Stimulated activated effector memory CD8-positive, alpha-beta T cell treated with anti-CD3 and anti-CD28 coated beads, Interleukin-12 subunit alpha, Interleukin-12 subunit beta, amount 100 ng/mL, for 72 hours (primary cell): ENCODE measurements at regions not wholly inside any gene's neighbourhood (a gene's known extent, or its start where the extent isn't known, plus 50 kb on each side); places are given as distances from the start of the nearest gene placed in this dataset.

Experiments used
- ATAC-seq: fragments of 150-1000 bp; cut with Tn5 transposase; 2 replicates; pipeline ENCODE4 v1.10.0; 2021
- DNase-seq, 2 donors: peaks; one replicate each; pipeline ENCODE4 v3.0.0; 2021 to 2022; ENCODE audit warnings: low spot score in 2 of 2
- H3K27ac Mint-ChIP-seq: one replicate; pipeline ENCODE4 v1.8.0; 2022; ENCODE audit warnings: mild to moderate bottlenecking, mixed read lengths
- H3K36me3 Mint-ChIP-seq: one replicate; pipeline ENCODE4 v1.8.0; 2022; ENCODE audit warnings: mild to moderate bottlenecking, mixed read lengths
- H3K4me1 Mint-ChIP-seq: one replicate; pipeline ENCODE4 v1.8.0; 2022; ENCODE audit warnings: mixed read lengths
- H3K4me3 Mint-ChIP-seq: one replicate; pipeline ENCODE4 v1.8.0; 2022; ENCODE audit warnings: mild to moderate bottlenecking, mixed read lengths
- H3K9me3 Mint-ChIP-seq: one replicate; pipeline ENCODE4 v1.8.0; 2022; ENCODE audit warnings: mixed read lengths

DNA sequence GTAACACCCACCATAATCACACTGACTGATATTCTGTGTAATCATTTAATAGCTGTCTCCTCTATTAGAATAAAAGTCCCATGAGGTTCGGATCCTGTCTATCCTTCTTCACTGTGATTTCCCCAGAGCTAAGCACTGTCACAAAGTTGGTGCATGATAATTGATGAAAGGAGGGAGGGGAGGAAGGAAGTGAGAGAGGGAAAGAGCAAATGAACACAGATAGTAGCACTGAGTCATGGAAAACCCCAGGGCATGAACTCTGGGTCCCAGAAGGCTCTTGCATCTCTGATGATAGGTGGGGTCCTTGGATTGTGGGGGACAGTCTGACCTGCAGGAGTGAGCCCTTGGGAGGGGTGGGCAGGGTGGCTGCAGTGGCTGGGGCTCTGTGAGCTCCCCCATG lies 294.1 kb downstream of the LRFN2 start:
- DNase-seq (no peak), ATAC-seq (no peak)
- no peaks in the 10 kb centered on the region for H3K36me3 Mint-ChIP-seq
- no peak overlapping the region for H3K4me3 Mint-ChIP-seq
- H3K4me1 Mint-ChIP-seq: peaks cover 6% of the 10 kb centered on the region
- no peak overlapping the region for H3K27ac Mint-ChIP-seq
- H3K9me3 Mint-ChIP-seq: no peaks in the 10 kb centered on the region

DNA sequence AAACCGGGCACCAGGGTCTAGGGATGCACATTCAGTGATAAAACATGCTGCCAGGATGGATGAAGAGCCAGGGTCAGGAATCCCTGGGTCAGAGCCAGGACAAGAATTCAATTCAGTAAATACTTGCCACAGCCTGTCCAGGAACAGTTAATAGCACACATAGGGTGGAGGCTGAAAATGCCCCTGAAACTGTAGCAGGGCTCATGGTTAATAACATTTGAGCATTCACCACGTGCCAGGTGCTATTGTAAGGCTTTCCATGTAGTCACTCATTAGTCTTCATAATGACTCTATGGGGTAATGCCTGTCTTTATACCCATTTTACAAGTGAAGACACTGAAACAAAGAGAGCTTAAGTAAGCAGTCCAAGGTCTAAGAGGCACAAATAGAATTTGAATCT lies 296.3 kb downstream of the LRFN2 start:
- Mint-ChIP-seq H3K9me3 (no peaks in the 10 kb centered on the region), H3K27ac (no peak overlapping the region), H3K4me3 (no peak overlapping the region), H3K4me1 (peaks cover 6% of the 10 kb centered on the region), H3K36me3 (no peaks in the 10 kb centered on the region)
- DNase-seq: no peak
- ATAC-seq: no peak

DNA sequence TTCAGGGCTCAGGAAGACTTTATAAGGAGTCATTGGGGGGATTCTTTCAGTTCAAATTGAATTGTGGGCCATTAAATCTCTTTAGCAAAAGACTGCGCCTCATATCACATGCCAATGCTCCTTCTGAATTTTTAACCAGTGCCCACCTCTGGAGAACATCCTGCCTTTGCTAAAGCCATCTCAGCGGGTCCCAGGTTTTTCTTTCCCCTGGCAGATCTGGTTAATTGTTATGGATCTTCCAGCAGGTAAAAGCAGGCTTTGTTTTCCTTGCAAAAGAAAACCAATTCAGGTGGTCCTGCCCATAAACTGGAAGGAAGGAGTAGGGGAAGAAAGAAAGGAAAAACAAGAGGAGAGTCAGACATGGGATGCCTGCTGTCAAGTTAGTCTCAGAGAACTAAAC lies 298.2 kb downstream of the LRFN2 start:
- Mint-ChIP-seq H3K4me1 (no peaks in the 10 kb centered on the region), H3K36me3 (no peaks in the 10 kb centered on the region), H3K4me3 (no peak overlapping the region), H3K27ac (no peak overlapping the region), H3K9me3 (peaks cover 2% of the 10 kb centered on the region)
- ATAC-seq: no peak
- DNase-seq: no peak

DNA sequence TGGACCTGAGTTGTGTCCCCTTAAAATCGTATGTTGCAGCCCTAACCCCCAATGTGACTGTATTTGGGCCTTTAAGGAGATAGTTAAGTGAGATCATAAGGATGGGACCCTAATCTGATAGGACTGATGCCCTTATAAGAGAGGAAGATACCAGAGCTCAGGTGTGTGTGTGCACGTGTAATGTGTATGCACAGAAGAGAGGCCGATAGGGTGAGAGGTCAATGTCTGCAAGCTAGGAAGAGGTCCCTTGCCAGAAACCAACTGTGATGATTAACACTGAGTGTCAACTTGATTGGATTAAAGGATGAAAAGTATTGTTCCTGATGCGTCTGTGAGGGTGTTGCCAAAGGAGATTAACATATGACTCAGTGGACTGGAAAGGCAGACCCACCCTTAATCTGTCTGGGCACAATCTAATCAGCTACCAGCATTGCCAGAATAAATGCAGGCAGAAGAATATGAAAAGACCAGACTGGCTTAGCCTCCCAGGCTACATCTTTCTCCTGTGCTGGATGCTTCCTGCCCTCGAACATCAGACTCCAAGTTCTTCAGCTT lies 299.8 kb downstream of the LRFN2 start:
- Mint-ChIP-seq H3K4me3 (no peak overlapping the region), H3K4me1 (no peaks in the 10 kb centered on the region)

DNA sequence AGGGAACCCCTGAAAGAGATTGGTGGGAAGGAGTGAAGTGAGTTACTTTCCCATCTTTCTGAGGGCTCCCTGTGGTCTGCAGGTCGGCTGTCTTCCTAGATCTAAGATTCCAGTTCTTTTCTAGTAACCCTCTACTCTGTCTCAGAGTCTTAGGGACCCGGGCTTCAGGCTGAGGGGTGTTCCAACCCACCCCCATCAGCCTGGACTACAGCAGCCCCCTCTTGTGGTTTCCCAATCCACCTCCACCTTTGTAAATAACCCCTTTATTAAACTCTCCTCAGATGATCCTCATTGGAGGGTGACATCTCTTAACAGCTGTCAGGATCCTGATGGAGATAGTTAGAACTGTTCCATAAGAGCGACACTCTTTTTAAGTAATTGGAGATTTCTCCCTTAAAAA lies 300.4 kb downstream of the LRFN2 start:
- Mint-ChIP-seq H3K36me3 (no peaks in the 10 kb centered on the region), H3K27ac (no peak overlapping the region), H3K9me3 (peaks cover 2% of the 10 kb centered on the region), H3K4me3 (no peak overlapping the region), H3K4me1 (no peaks in the 10 kb centered on the region)
- ATAC-seq (no peak), DNase-seq (no peak)

More for the DNA sequence above, 299.8 kb downstream of the LRFN2 start:
- Mint-ChIP-seq H3K36me3 (no peaks in the 10 kb centered on the region), H3K9me3 (peaks cover 2% of the 10 kb centered on the region), H3K27ac (no peak overlapping the region)
- DNase-seq (no peak), ATAC-seq (no peak)

DNA sequence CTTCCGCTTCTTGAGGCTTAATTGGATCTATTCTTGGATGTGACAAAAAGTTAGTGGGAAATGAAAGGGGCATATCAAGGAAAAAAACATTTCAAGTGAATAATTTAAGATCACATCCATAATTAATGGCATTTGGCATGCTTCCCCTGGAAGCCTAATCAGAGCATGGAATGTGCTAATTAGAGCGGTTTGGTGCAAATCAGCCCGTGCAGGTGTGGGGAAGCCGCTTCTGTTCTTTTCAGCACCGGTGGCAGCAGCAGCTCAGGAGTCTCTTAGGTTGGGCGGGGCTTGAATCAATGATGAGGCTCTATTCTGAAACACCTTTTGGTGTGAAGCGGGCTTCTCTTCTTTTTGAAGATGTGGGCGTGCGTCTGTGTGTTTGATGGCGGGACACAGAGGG lies 301.2 kb downstream of the LRFN2 start:
- Mint-ChIP-seq H3K4me3 (no peak overlapping the region), H3K4me1 (no peaks in the 10 kb centered on the region), H3K9me3 (peaks cover 2% of the 10 kb centered on the region), H3K27ac (no peak overlapping the region), H3K36me3 (no peaks in the 10 kb centered on the region)
- DNase-seq: no peak
- ATAC-seq: no peak

DNA sequence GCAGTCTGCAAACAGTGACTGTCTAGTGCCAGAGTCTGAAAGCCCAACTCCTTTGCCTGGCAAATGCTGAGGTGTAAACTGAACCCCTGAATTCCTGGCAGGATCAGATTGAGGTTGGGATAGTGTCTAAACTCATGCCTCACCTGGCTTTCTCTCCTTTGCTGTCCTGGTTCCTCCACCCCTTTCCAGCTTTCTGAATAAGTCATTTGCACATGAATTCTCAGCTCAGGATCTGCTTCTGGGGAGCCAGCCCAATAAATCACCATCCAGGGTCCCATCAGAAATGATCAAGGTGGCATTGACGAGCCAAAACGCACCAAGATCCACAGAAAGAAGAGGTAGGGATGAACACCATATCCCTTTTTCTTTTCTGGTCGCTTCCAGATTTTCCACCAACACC lies 301.6 kb downstream of the LRFN2 start:
- Mint-ChIP-seq H3K36me3 (no peaks in the 10 kb centered on the region), H3K4me3 (no peak overlapping the region)

DNA sequence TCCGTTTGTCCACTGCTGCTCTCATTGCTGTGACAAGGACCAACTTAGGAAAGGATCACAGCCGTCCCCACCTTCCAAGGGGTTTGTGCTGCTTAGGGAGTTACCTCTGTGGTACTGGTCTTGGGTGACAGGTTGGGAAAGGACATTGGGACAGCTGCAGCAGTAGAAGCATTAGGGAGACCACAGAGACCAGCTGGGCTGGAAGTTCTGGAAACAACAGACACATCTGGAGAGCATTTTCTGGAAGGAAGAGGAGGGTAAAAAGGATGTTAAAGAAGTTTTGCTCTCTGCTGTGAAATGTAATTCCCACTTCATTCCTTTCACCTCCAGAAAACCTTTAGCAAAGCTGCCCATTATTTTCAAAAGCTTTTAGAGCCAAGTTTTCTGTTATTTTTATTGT lies 304.2 kb downstream of the LRFN2 start:
- ATAC-seq (no peak), DNase-seq (no peak)
- no peaks in the 10 kb centered on the region for H3K4me1 Mint-ChIP-seq
- H3K4me3 Mint-ChIP-seq: no peak overlapping the region
- no peak overlapping the region for H3K27ac Mint-ChIP-seq
- no peaks in the 10 kb centered on the region for H3K36me3 Mint-ChIP-seq
- H3K9me3 Mint-ChIP-seq: peaks cover 2% of the 10 kb centered on the region

More for the DNA sequence above, 301.6 kb downstream of the LRFN2 start:
- H3K27ac Mint-ChIP-seq: no peak overlapping the region
- H3K9me3 Mint-ChIP-seq: peaks cover 2% of the 10 kb centered on the region
- ATAC-seq (no peak), DNase-seq (no peak)
- H3K4me1 Mint-ChIP-seq: no peaks in the 10 kb centered on the region

DNA sequence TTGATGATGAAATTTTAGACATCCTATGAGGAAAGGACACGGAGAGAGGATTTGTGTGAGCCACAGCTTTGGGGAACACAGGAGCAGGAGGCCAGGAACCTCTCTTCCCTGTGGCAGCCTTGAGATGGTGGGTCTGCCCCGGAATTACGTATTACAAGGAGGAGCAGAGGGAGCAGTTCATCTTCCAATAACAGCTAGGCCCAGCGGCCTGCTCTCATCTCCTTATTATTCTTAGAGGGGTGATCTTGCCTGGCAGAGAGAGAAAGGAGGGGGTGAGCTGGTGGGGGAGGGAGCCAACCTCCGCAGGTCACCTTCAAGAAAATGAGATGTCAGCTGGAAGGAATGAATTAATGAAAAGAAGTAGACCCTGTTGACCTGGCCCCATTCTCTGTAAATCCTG lies 305.8 kb downstream of the LRFN2 start:
- ATAC-seq (no peak), DNase-seq (no peak)
- Mint-ChIP-seq H3K4me3 (no peak overlapping the region), H3K27ac (no peak overlapping the region), H3K9me3 (peaks cover 2% of the 10 kb centered on the region), H3K4me1 (no peaks in the 10 kb centered on the region), H3K36me3 (no peaks in the 10 kb centered on the region)

DNA sequence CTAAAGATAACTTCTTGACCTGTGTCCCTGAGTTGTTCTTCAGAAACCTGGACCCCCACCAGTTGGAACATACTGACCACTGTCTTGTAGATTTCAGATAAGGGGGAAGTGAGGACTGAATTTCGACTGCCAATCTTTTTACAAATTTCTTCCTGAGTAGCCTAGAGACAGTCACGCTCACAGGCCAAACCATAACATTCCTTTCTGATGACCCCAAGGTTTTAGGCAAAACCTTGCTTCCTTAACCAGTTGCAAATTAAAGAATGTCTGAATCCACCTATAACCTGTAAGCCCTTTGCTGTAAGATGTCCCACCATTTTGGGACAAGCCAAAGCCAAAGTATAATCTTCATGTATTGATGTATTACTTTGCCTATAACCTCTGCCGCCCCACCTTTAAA lies 306.9 kb downstream of the LRFN2 start:
- DNase-seq (no peak), ATAC-seq (no peak)
- H3K9me3 Mint-ChIP-seq: peaks cover 2% of the 10 kb centered on the region
- H3K4me3 Mint-ChIP-seq: no peak overlapping the region
- H3K36me3 Mint-ChIP-seq: no peaks in the 10 kb centered on the region
- no peak overlapping the region for H3K27ac Mint-ChIP-seq
- H3K4me1 Mint-ChIP-seq: no peaks in the 10 kb centered on the region

DNA sequence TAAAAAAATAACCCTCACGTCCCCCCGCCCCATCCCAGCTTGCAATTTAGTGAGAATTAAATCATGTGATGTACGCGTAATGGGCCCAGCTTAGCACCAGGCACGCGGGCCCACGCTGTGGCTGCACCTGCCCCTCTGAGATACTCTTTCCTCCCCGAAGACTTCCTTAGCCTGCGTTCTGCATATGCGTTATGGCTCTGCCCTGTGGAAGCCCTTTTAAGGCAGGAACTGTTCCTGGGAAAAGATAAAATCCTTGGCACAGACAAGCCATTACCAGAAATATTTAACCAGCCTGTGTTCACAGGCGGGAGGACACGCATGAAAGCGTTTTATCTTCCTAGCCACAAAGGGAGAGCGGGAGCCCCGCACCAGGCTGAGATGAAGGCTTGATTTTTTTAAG lies 311.0 kb downstream of the LRFN2 start:
- ATAC-seq: no peak
- Mint-ChIP-seq H3K27ac (no peak overlapping the region), H3K4me1 (no peaks in the 10 kb centered on the region)

DNA sequence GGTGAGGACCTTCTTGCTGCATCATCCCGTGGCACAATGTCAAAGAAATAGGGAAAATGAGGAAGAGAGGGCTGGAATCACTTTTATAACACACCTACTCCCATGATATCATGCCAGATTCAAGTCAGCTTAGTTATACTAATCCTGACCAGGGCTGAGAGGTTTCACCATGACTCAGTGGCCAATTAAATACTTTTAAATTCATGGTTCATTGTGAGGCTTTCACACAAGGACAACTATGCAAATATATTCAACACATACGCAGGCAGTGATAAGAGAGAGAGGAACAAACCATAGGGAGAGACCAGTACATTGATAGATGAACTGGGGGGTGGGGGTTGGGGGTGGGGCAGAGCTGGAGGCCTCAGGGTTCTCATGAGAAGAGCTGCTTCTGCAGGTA lies 313.1 kb downstream of the LRFN2 start:
- no peaks in the 10 kb centered on the region for H3K9me3 Mint-ChIP-seq
- no peaks in the 10 kb centered on the region for H3K4me1 Mint-ChIP-seq
- H3K27ac Mint-ChIP-seq: no peak overlapping the region
- H3K4me3 Mint-ChIP-seq: no peak overlapping the region
- H3K36me3 Mint-ChIP-seq: no peaks in the 10 kb centered on the region
- DNase-seq (no peak), ATAC-seq (no peak)

More for the DNA sequence above, 311.0 kb downstream of the LRFN2 start:
- Mint-ChIP-seq H3K4me3 (no peak overlapping the region), H3K9me3 (no peaks in the 10 kb centered on the region), H3K36me3 (no peaks in the 10 kb centered on the region)
- DNase-seq: no peak

DNA sequence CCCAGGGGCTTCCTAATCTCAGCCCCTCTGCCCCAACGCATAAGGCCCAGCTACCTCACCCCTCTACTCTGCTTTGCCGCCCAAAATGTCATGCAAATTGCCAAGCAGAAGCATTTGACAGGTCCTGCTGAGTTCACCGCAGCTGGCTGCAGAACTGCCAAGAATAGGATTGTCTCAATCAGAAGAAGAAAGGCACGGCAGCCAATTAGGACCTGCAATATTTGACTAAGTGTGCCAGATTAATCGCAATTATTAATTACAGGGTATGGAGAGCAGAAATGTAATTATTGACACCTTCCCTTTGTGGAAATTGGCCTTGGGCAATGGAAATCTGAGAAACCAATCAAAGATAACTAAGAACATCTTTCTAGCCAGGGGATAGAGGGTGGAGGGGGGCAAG lies 318.6 kb downstream of the LRFN2 start:
- Mint-ChIP-seq H3K27ac (no peak overlapping the region), H3K4me3 (no peak overlapping the region), H3K4me1 (no peaks in the 10 kb centered on the region), H3K36me3 (no peaks in the 10 kb centered on the region), H3K9me3 (no peaks in the 10 kb centered on the region)
- DNase-seq (no peak), ATAC-seq (no peak)

DNA sequence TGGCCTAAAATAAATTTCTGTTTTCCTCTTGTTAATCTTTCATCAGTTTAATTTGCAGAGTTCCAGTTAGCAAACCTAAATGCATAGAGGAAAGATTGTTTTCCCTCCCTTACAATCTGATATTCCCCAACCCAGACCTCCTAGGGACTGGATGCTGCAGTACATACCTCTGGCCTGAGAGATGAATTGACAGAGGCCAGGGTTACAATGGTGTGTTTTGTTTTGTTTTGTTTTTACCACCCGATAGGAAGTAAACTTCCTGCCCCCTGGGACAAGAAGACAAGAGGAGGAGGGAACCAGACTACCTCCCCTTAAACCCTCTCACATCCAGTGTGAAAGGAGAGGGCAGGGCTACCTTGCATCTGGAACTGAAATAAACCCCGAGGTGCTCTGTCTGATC lies 319.0 kb downstream of the LRFN2 start:
- Mint-ChIP-seq H3K27ac (no peak overlapping the region), H3K36me3 (no peaks in the 10 kb centered on the region), H3K4me3 (no peak overlapping the region), H3K4me1 (no peaks in the 10 kb centered on the region), H3K9me3 (no peaks in the 10 kb centered on the region)
- no peak for ATAC-seq
- DNase-seq: no peak

DNA sequence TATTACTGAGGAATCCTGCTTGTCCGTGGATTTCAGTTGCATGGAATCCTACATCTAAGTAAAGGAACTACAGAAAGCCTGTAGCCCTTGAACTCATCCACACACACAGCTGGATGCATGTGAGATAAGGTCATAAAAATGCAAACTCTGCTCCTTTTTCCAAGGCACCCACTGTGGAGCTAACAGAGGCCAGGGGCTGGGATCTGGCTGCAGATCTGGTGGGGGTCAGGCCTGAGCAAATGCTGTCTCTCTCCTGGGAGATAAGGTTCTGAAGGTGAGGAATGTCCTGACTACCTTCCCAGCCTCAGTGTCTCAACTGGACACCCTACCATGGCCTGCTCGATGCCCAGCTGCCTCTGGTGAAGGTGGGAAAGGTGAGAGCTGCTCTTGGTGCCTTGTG lies 321.5 kb downstream of the LRFN2 start:
- DNase-seq: no peak
- no peak for ATAC-seq
- no peaks in the 10 kb centered on the region for H3K4me1 Mint-ChIP-seq

DNA sequence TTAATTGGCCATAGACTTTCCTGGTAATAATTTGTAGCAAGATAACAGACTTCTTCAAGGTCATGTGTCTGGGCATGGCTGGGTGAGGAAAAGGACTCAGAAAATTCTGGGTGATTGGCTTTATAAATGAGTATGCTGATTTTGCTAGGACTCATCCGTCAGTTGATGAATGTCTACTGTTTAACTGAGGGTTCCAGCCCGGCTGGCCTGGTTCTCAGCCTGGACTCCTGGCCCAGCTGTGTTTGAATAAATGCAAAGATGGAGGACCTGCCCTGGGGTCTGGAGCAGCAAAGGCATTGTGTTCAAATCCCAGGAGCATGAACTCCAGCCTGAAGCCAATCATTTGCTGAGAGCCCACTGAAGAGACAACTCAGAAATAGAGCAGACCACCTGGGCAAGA lies 323.2 kb downstream of the LRFN2 start:
- ATAC-seq: no peak
- H3K27ac Mint-ChIP-seq: no peak overlapping the region

More for the DNA sequence above, 321.5 kb downstream of the LRFN2 start:
- H3K4me3 Mint-ChIP-seq: no peak overlapping the region
- peaks cover under 1% of the 10 kb centered on the region for H3K9me3 Mint-ChIP-seq
- no peak overlapping the region for H3K27ac Mint-ChIP-seq
- no peaks in the 10 kb centered on the region for H3K36me3 Mint-ChIP-seq

DNA sequence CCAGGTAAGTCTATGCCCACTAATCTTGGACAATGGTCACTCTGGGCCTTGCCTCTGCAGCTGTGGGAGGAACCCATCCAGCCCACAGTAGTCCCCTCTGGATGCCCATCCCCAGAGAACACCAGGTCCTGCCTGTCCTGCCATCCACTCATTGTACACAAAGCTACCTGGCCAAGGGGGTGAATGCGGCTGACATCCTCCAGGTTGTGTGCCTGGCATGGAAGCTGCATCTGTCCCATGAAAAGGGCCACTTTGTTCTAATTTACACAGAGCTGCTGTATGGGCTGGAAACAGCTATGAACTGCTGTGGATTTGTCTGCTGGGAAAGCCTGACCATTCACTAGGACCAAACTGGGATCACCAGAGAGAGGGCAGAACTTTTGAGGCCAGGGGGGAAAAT lies 324.8 kb downstream of the LRFN2 start:
- Mint-ChIP-seq H3K4me3 (no peak overlapping the region), H3K4me1 (no peaks in the 10 kb centered on the region), H3K36me3 (no peaks in the 10 kb centered on the region), H3K9me3 (peaks cover 4% of the 10 kb centered on the region), H3K27ac (no peak overlapping the region)
- ATAC-seq (no peak), DNase-seq (no peak)

More for the DNA sequence above, 323.2 kb downstream of the LRFN2 start:
- H3K9me3 Mint-ChIP-seq: peaks cover 4% of the 10 kb centered on the region
- no peaks in the 10 kb centered on the region for H3K4me1 Mint-ChIP-seq
- H3K36me3 Mint-ChIP-seq: no peaks in the 10 kb centered on the region
- no peak overlapping the region for H3K4me3 Mint-ChIP-seq
- DNase-seq: no peak
